Activated CD4-positive, alpha-beta T cell treated with anti-CD3 and anti-CD28 coated beads for 48 hours (primary cell): ENCODE measurements at regions not wholly inside any gene's neighbourhood (a gene's known extent, or its start where the extent isn't known, plus 50 kb on each side); places are given as distances from the start of the nearest gene placed in this dataset.

ENCODE experiments used
- DNase-seq: peaks from one replicate; pipeline ENCODE4 v3.0.0-alpha.2; 2020

DNA sequence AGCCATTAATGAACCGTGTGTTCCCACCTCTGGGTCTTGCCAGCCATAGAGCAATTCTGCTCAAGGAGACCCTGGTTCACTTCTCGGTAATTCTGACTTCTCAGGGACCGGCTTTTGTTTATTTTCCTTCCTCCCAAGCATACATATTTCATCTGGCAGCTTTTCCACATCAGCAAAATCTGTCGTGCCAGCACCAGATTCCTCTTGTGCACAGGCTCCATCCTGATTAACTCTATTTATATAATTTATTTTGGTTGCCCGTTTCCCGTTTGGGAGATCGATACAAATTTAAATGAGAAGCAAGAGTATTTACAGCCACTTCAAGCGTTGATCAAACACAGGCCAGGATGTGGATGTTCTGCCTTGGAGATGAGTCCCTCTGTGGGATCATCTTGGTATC, 161.9 kb upstream of the XYLT1 start:
- DNase-seq: no peak

- DNase-seq: no peak
Measured at GRCh38 chr16:17629936-17630335, 159.2 kb upstream of the XYLT1 start.

DNA sequence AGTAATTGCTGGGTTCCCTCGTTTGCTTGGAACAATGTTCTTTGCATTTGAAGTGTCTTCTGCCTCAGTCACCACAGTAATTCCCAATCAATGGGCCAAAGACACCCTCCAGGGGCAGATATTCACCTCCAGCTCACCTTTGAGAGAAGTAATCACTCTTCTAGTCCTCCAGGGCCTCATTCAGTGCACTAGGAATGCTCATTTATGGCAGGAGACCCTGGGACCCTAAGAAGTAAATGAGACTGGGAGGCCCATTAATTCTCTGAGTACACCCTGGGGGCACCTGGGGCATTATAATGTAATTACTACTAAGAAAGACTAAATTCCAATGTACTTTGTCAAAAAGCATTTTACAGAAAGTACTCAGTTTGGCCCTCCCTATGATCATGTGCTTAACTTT, 158.2 kb upstream of the XYLT1 start:
- no peak for DNase-seq

GRCh38 chr16:17622366-17622765, 151.6 kb upstream of the XYLT1 start:
- no peak for DNase-seq

DNA sequence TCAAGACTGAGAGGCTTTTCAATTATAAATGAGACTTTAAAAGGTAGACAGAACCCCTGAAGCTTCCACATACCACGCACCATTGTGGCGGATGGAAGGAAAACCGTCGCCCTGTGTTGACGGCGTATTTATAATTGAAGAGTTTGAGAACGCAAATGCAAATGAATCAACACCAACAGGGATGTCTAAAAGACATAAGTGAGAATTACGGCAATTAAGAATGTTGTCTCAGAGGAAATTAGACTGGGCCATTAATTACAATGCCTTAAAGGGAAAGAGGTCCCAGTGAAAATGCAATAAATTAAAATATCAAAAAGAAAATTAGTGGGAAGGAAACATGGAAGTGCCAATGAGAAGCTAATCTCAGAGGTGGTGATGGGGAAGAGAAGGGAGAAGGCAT, 148.5 kb upstream of the XYLT1 start:
- DNase-seq: no peak

DNA sequence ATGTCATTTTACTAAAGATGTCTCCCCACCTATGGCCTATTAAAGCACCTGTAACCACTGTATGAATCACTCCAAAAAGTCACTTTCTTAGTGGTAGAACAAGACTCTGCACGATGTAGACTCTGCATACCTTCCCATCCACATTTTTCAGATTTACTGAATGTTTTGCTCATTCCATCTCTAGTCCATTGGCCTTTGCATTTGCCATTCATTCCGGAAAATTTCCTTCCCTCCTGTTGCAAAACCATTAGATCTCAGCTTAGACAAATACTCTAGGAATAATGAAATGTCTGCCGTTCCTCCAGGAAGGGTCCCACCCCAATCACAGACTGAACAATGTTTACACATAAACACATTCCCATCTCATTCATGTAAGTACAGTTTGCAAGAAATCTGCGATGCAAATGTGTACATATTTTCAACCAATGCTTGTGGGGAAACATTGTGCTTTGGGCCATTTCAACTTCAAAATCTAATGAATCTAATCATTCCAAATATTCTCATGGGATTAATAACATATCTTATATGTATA, 146.3 kb upstream of the XYLT1 start:
- DNase-seq: no peak

- DNase-seq: no peak
Measured at GRCh38 chr16:17612336-17612735, 141.6 kb upstream of the XYLT1 start.

DNA sequence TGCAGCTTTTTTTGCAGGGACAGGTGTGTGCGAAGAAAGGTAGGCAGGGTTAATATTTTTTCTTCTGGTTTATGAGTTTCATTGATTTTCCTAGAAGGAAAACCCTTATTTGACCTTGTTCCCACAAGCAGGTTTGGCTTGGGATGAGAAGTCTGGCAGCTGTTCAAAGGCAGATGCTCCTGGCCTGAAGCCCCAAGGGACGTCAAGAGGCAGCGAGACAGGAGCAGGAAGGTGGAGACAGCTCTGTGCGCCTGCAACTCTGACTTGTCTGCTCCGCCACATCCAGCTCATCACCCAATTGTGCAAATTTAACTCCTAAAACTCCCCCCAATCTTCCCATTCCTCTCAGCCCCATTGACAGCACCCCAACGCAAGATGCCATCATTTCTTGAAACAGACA, 136.8 kb upstream of the XYLT1 start:
- DNase-seq: no peak

- no peak for DNase-seq
Measured at GRCh38 chr16:17607075-17607509, 136.3 kb upstream of the XYLT1 start.

GRCh38 chr16:17606460-17606859, 135.7 kb upstream of the XYLT1 start:
- no peak for DNase-seq

DNA sequence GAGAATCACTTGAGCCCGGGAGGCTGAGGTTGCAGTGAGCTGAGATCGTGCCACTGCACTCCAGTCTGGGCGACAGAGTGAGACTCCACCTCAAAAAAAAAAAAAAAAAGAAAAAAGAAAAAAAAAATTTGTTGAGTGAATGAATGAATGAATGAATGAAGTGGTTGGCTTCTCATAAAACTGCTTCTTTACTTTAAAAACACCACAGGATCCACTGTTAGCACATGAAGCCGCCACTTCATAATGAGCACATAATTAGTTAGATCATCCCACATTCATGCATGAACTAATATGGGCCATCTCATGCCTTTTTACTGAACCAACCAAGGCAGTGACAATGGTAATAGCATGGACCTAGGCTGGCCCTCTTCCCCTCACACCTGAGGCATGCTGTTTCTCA, 135.0 kb upstream of the XYLT1 start:
- DNase-seq: no peak

GRCh38 chr16:17603626-17604025, 132.9 kb upstream of the XYLT1 start:
- no peak for DNase-seq

DNA sequence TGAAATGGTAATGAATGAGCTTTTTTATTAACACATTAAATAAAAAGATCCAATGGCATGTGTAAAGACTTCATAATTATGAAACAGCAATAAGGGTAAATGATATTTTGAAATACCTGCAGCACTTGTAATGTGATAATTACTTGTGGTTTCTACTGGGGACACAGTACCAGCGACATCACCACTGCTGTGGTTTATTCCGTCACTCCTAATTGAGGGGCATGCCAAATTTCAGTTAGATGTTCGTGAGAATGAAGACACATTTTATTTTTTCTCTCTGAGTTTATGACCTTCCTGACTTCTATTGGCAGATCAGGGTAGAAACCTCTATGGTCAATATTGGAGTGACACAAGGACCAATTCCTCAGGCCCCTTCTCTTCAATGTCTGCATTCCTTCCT, 131.9 kb upstream of the XYLT1 start:
- DNase-seq: no peak

GRCh38 chr16:17598968-17599367, 128.2 kb upstream of the XYLT1 start:
- DNase-seq: no peak

- no peak for DNase-seq
Measured at GRCh38 chr16:17591655-17592405, 121.1 kb upstream of the XYLT1 start.

DNA sequence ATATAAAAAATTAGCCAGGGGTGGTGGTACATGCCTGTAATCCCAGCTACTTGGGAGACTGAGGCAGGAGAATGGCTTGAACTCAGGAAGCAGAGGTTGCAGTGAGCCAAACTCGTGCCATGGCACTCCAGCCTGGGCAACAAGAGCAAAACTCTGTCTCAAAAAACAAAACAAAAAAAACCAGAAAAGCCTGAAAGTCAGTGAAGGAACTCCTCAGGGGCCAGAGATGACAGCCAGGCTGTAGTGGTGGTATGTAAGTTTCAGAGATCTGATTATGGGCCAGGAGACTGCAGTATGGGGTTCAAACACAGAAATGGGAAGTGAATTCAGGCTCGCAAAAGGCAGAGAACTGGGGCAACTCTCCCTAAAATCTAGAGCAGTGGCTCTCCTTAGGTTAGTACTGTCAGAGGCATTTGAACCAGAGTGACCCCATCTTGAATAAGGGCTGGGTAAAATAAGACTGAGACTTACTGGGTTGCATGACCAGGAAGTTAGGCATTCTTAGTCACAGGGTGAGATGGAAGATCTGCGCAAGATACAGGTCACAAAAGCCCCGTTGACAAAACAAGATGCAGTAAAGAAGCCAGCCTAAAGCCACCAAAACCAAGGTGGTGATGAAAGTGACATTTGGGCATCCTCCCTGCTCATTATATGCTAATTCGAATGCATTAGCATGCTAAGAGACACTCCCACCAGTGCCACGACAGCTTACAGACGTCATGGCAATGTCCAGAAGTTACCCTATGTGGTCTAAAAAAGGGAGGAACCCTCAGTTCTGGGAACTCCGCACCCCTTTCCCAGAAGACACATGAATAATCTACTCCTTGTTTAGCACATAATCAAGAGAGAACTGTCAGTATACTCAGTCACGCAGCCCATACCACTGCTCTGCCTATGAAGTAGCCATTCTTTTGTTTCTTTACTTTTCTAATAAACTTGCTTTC, 120.2 kb upstream of the XYLT1 start:
- DNase-seq: peak; percentile 70

- DNase-seq: no peak
Measured at GRCh38 chr16:17589898-17590297, 119.1 kb upstream of the XYLT1 start.

DNA sequence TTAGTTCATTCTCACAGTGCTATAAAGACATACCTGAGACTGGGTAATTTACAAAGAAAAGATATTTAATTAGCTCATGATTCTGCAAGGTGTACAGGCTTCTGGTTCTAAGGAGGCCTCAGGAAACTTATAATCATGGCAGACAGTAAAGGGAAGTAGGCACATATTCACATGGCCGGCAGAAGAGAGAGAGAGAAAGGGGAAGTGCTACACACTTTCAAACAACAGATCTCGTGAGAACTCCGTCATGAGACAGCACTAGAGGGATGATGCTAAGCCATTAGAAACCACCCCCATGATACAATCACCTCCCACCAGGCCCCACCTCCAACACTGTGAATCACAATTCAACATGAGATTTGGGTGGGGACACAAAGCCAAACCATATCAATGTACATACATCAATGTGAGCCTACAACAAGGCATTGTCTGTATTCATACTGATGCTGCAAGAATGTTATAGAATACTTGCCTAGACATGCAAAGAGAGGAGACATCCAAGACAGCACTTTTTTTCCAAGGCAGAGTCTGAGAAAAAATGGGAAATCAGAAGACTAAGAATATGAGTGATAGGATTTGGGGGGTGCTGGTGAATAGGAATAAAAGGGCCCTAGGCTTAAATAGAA, 114.8 kb upstream of the XYLT1 start:
- no peak for DNase-seq

DNA sequence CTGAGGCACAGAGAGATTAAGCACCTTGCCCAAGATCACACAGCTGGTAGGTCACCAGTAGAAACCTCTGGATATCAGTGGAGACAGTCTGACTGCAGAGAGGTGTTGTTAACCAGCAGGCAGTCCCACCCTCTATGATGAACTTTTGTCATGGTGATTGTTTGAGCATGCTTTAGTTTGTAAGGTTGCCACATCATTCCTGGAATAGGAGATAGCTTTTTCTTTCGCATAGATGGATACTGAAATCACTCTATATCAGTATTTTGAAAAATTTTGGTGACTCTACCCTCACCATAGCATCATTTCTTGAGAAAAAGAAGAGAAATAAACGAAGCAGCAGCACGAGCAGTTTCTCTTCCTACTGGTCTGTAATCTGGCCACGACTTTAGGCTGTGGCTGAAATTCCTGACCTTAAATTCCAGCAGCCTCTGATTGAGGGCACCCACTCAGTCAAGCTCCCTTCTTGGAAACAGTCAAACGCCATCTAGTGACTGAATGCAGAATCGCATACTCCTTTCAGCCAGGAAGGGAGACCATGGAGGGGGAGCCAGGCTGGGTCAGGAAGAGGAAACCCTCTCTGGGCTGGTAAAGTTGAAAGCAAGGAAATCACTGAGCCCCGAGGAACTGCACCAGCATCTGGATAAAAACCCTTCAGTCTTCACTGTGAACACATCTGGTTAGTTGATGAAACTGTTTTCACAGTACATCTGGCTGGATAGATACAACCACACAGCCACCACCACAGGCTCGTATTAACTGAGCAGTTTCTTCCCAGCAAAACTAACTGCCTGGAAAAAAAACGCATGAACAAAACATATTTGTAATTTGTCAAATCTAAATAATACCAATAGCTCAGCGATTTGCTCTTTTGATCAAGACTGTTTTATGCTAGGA, 108.5 kb upstream of the XYLT1 start:
- peak; percentile 67 for DNase-seq

GRCh38 chr16:17574256-17574655, 103.5 kb upstream of the XYLT1 start:
- DNase-seq: no peak

DNA sequence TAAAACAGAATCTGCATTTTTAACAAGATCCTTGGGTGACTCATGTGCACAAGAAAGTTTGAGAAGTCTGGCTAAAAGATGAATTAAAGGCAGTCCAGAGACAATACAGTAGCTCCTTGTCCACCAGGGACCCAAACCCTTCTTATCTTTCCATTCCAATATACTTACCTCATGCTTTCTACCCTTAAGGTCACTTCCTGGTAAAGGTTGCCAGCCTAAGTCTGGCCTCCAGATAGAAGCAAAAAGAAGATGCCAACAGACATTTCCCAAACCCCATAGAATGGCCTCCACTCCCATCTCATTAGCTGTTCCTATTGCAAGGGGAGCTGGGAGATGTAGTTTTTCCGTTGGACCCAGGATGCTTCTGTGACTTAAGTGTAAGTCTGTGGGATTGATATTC, 101.4 kb upstream of the XYLT1 start:
- no peak for DNase-seq

DNA sequence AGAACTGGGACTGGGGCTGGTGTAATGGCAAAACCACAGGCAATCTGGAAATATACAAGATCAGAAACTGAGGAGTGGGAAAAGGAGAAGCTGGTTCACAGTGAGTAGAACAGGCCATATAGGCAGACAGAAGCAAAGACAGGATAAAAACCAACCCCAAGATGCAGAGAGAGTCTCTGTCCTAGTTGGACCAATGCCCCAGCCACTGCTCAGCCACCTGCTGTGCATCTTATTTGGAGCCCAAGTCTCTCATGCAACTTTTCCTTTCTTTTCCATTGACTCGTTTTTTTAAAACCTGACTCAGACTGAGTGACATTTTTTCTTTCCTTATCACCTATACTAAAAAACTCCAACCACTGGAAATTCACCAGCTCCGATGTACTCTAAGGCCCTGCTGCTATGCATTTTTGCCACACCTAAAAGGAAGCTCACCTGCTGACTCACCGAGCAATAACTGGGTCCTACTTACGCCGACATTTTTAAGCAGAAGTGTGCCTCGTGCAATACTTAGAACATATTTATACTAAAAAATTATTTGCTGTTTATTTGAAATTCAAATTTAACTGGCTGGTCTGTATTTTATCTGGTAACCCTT, 100.8 kb upstream of the XYLT1 start:
- DNase-seq: no peak
